BLaER1 treated with 17β-estradiol and CSF1 and Interleukin-3, amounts not matched to agents 10 nM and 100 nM (cell line): ENCODE measurements at regions not wholly inside any gene's neighbourhood (a gene's known extent, or its start where the extent isn't known, plus 50 kb on each side); places are given as distances from the start of the nearest gene placed in this dataset.

Experiments
- H3K27ac ChIP-seq, 11 experiments: shearing (Covaris generic); formaldehyde crosslinking; 2 replicates each; pipeline ENCODE4 v1.8.1; 2022
- H3K27me3 ChIP-seq, 11 experiments: shearing (Covaris generic); formaldehyde crosslinking; 2 replicates each; pipeline ENCODE4 v1.8.1; 2022
- H3K36me3 ChIP-seq, 11 experiments: shearing (Covaris generic); formaldehyde crosslinking; 2 replicates each; pipeline ENCODE4 v1.8.1; 2022
- H3K4me1 ChIP-seq, 10 experiments: shearing (Covaris generic); formaldehyde crosslinking; 2 replicates each; pipeline ENCODE4 v1.8.1; 2022
- H3K4me2 ChIP-seq, 11 experiments: shearing (Covaris generic); formaldehyde crosslinking; 2 replicates each; pipeline ENCODE4 v1.8.1; 2022
- H3K4me3 ChIP-seq, 10 experiments: shearing (Covaris generic); formaldehyde crosslinking; 2 replicates each; pipeline ENCODE4 v1.8.1; 2022
- H3K9ac ChIP-seq, 11 experiments: shearing (Covaris generic); formaldehyde crosslinking; 2 replicates each; pipeline ENCODE4 v1.8.1; 2022
- H3K9me3 ChIP-seq, 11 experiments: shearing (Covaris generic); formaldehyde crosslinking; replicated peaks in 1 of 11; 2 replicates each; pipeline ENCODE4 v1.8.1; 2022
- H4K20me1 ChIP-seq, 11 experiments: shearing (Covaris generic); formaldehyde crosslinking; 2 replicates each; pipeline ENCODE4 v1.8.1; 2022
- Cebpa-rat ChIP-seq, 11 experiments: shearing (Covaris generic); IDR thresholded peaks; 2 replicates each; pipeline ENCODE4 v1.8.1; 2022

GRCh38 chr4:163768014-163768413 lies 273.5 kb downstream of the TMA16 start:
- Histone ChIP-seq H3K4me3 (no peak overlapping the region), H3K36me3 (no peaks in the 10 kb centered on the region), H3K27me3 (no peaks in the 10 kb centered on the region), H3K4me2 (peak overlapping the region in 2 of 11 experiments; percentile 5 to 29; a peak in 2 of 22 replicates), H4K20me1 (no peaks in the 10 kb centered on the region), H3K4me1 (peaks cover 0 to 10% (median 0%) of the 10 kb centered on the region in 10 experiments; a peak in 2 of 20 replicates), H3K9me3 (no peaks in the 10 kb centered on the region), H3K9ac (no peak overlapping the region), H3K27ac (no peak overlapping the region)
- peak in 5 of 11 experiments; percentile 35 to 91 (median 63); a peak in 7 of 22 replicates for TF ChIP-seq Cebpa-rat (IDR thresholded peaks at IDR 0.05)

DNA sequence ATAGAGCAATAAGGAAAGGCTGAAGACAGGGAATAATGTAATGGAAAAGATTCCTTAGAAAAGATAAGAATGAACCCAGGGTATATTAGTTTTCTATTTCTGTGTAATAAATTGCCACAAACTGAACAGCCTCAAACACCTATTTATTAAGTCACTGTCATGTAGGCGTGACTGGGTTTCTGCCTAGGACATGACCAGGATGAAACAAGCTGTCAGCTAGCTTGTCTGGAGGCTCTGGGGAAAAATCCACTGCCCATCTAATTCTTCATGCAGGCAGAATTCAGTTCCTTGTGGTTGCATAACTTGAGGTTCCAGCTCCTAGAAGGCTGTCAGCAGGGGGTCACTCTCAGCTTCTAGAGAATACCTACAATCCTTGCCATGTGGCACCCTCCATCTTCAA lies 277.7 kb downstream of the TMA16 start:
- Histone ChIP-seq H3K4me3 (no peak overlapping the region), H3K36me3 (no peaks in the 10 kb centered on the region), H3K9me3 (no peaks in the 10 kb centered on the region), H3K4me1 (peaks cover 0 to 10% (median 0%) of the 10 kb centered on the region in 10 experiments; a peak in 2 of 20 replicates), H3K27ac (no peak overlapping the region), H3K27me3 (no peaks in the 10 kb centered on the region), H4K20me1 (no peaks in the 10 kb centered on the region), H3K4me2 (no peak overlapping the region), H3K9ac (no peak overlapping the region)
- no peak for TF ChIP-seq Cebpa-rat (IDR thresholded peaks at IDR 0.05)

GRCh38 chr4:163773940-163774339 lies 279.4 kb downstream of the TMA16 start:
- H3K4me2 ChIP-seq, result no peak overlapping the region

GRCh38 chr4:163776957-163777356 lies 282.5 kb downstream of the TMA16 start:
- Histone ChIP-seq H3K27ac (no peak overlapping the region), H3K4me3 (no peak overlapping the region), H3K4me1 (no peaks in the 10 kb centered on the region), H4K20me1 (no peaks in the 10 kb centered on the region), H3K27me3 (no peaks in the 10 kb centered on the region), H3K4me2 (no peak overlapping the region), H3K36me3 (no peaks in the 10 kb centered on the region), H3K9me3 (peaks cover 0 to 5% (median 0%) of the 10 kb centered on the region in 11 experiments; a peak in 4 of 22 replicates), H3K9ac (no peak overlapping the region)
- TF ChIP-seq Cebpa-rat (IDR thresholded peaks at IDR 0.05), result no peak

More at GRCh38 chr4:163773940-163774339, 279.4 kb downstream of the TMA16 start:
- Histone ChIP-seq H3K36me3 (no peaks in the 10 kb centered on the region), H4K20me1 (no peaks in the 10 kb centered on the region), H3K4me1 (no peaks in the 10 kb centered on the region), H3K27ac (no peak overlapping the region), H3K9ac (no peak overlapping the region), H3K9me3 (peaks cover 0 to 5% (median 0%) of the 10 kb centered on the region in 11 experiments; a peak in 4 of 22 replicates), H3K4me3 (no peak overlapping the region), H3K27me3 (no peaks in the 10 kb centered on the region)
- no peak for TF ChIP-seq Cebpa-rat (IDR thresholded peaks at IDR 0.05)

DNA sequence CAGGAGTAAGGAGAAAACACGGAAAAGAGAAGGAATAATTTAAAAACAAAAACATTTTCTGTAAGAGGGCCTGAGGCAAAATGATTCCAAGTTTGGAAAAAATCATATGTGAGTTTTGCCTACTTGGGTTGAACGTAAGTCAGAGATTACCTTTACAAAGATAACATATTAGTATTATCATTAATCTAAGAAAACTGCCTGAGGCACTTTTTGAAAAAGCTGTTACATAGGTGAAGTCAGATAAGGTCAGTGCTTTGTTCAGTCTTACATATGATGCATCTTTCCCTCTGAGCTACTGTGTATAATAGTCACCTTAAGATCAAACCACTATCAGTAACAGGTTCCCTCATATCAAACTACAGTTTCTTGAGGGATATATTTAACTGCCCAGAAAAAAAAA lies 287.2 kb downstream of the TMA16 start:
- no peak overlapping the region for H3K27ac ChIP-seq
- no peaks in the 10 kb centered on the region for H3K4me1 ChIP-seq
- no peaks in the 10 kb centered on the region for H3K27me3 ChIP-seq
- H3K36me3 ChIP-seq, result no peaks in the 10 kb centered on the region
- H3K9ac ChIP-seq, result no peak overlapping the region
- no peak overlapping the region for H3K4me2 ChIP-seq
- H3K9me3 ChIP-seq, result peaks cover 0 to 10% (median 4%) of the 10 kb centered on the region in 11 experiments; a peak in 8 of 22 replicates
- no peak overlapping the region for H3K4me3 ChIP-seq
- TF ChIP-seq Cebpa-rat (IDR thresholded peaks at IDR 0.05), result no peak
- no peaks in the 10 kb centered on the region for H4K20me1 ChIP-seq

GRCh38 chr4:163790231-163790630 lies 295.7 kb downstream of the TMA16 start:
- Histone ChIP-seq H3K9ac (no peak overlapping the region), H3K27ac (no peak overlapping the region), H4K20me1 (no peaks in the 10 kb centered on the region), H3K4me1 (peaks cover 0 to 10% (median 6%) of the 10 kb centered on the region in 10 experiments; a peak in 10 of 20 replicates), H3K9me3 (no peaks in the 10 kb centered on the region), H3K36me3 (no peaks in the 10 kb centered on the region), H3K4me2 (no peak overlapping the region), H3K27me3 (no peaks in the 10 kb centered on the region), H3K4me3 (no peak overlapping the region)
- TF ChIP-seq Cebpa-rat (IDR thresholded peaks at IDR 0.05), result no peak

DNA sequence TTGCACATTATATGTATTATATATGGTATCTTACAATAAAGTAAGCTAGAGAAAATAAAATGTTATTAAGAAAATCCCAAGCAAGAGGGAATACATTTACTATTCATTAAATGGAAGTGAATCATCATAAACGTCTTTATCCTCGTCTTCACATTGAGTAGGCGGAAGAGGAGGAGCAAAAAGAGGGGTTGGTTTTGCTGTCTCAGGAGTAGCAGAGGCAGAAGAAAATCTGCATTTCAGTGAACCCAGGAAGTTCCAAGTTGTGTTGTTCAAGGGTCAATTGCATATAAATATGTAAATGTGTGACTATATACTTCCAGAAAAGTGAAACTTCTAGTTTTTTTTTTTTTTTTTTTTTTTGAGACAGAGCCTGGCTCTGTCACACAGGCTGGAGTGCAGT lies 301.4 kb downstream of the TMA16 start:
- no peak for TF ChIP-seq Cebpa-rat (IDR thresholded peaks at IDR 0.05)
- Histone ChIP-seq H4K20me1 (no peaks in the 10 kb centered on the region), H3K9me3 (no peaks in the 10 kb centered on the region), H3K27ac (no peak overlapping the region), H3K36me3 (no peaks in the 10 kb centered on the region), H3K4me3 (no peak overlapping the region), H3K27me3 (no peaks in the 10 kb centered on the region), H3K4me1 (peaks cover 0 to 10% (median 6%) of the 10 kb centered on the region in 10 experiments; a peak in 10 of 20 replicates), H3K9ac (no peak overlapping the region), H3K4me2 (no peak overlapping the region)

DNA sequence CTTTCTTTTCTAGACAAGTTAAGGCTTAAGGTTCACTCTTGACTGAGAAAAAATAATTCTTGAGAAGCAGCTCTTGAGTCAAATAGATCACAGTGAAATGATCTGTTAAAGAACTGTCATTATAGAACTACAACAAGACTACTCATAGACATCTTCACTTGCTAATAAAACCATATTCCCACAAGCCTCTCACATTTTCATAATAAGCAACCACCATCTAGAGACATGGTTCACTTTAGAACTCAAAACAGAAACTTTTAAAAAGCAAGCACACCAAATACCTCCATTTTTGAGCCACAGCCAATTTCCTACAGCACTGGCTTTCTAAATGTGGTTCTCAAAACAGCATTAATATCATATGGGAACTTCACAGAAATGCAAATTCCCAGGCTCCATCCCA lies 309.5 kb downstream of the TMA16 start:
- Histone ChIP-seq H3K4me2 (no peak overlapping the region), H3K27ac (no peak overlapping the region), H3K36me3 (no peaks in the 10 kb centered on the region), H3K9me3 (no peaks in the 10 kb centered on the region), H4K20me1 (no peaks in the 10 kb centered on the region), H3K27me3 (no peaks in the 10 kb centered on the region), H3K4me3 (no peak overlapping the region), H3K4me1 (no peaks in the 10 kb centered on the region), H3K9ac (no peak overlapping the region)
- no peak for TF ChIP-seq Cebpa-rat (IDR thresholded peaks at IDR 0.05)

DNA sequence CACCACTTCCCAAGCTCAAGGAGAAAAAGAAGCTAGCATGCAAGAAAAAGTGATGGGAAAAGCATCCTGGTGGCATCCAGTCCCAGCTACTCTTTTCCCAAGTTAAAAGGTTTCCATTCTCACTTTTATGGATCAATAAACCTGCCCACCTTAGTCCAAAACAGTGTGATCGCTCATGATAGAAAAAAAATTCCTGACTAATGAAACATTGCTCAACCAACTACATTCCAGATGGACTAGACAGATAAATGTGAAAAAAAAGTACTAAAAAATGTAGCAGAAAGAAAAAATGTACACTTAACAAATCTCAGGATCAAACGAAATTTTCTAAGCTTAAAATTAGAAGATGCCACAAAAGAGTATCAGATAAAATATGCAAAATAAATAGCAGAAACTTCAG lies 312.2 kb downstream of the TMA16 start:
- Histone ChIP-seq H3K27me3 (no peaks in the 10 kb centered on the region), H3K4me1 (no peaks in the 10 kb centered on the region), H3K4me3 (no peak overlapping the region), H3K9me3 (no peaks in the 10 kb centered on the region), H4K20me1 (no peaks in the 10 kb centered on the region), H3K9ac (no peak overlapping the region), H3K27ac (no peak overlapping the region), H3K36me3 (no peaks in the 10 kb centered on the region), H3K4me2 (no peak overlapping the region)
- TF ChIP-seq Cebpa-rat (IDR thresholded peaks at IDR 0.05), result no peak

DNA sequence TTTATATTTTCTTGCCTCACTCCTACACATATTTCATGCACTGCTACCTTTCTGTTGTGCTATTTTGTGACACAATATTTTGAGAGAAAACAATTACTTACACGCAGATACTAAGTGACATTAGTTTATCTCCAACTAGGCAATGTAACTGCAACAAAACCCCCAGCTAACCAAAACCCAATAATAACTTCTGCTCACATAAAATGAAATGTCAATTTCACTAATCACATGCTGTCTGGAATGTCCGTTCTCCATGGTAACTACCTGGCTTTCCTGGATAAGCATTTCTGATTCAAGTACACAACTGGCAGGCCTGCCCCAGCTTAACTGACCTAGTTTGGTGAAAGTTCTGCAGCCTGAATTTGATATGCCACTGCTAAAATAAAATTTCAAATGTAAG lies 313.5 kb downstream of the TMA16 start:
- H3K4me3 ChIP-seq, result no peak overlapping the region
- no peaks in the 10 kb centered on the region for H4K20me1 ChIP-seq
- H3K36me3 ChIP-seq, result no peaks in the 10 kb centered on the region
- H3K27me3 ChIP-seq, result no peaks in the 10 kb centered on the region
- no peaks in the 10 kb centered on the region for H3K9me3 ChIP-seq
- H3K4me2 ChIP-seq, result no peak overlapping the region
- H3K27ac ChIP-seq, result no peak overlapping the region
- H3K4me1 ChIP-seq, result no peaks in the 10 kb centered on the region
- H3K9ac ChIP-seq, result no peak overlapping the region
- TF ChIP-seq Cebpa-rat (IDR thresholded peaks at IDR 0.05), result no peak
